Prostate gland (tissue), 2 donors: ENCODE measurements at regions not wholly inside any gene's neighbourhood (a gene's known extent, or its start where the extent isn't known, plus 50 kb on each side); places are given as distances from the start of the nearest gene placed in this dataset.

Experiments
- CTCF ChIP-seq, 4 experiments: fragments of 200-600 bp in 2 of 4; fragments of 450-650 bp in 2 of 4; sonication (generic) in 2 of 4; IDR thresholded peaks; 1 replicate in 3 of 4; 2 replicates in 1 of 4; pipeline ENCODE4 v1.5.1; 2016 to 2019; ENCODE audit warnings: antibody characterized with exemption in 4 of 4, mild to moderate bottlenecking in 2 of 4, moderate library complexity in 2 of 4
- POLR2A ChIP-seq: fragments of 450-650 bp; IDR thresholded peaks from one replicate; pipeline ENCODE4 v1.6.1; 2016; ENCODE audit warnings: antibody characterized with exemption, mild to moderate bottlenecking

- TF ChIP-seq CTCF (IDR thresholded peaks at IDR 0.05) (no peak), POLR2A (no peak)
Observed at GRCh38 chr9:26750162-26750561, 142.4 kb downstream of the CAAP1 start.
